GM19463 (cell line): ENCODE measurements at regions not wholly inside any gene's neighbourhood (a gene's known extent, or its start where the extent isn't known, plus 50 kb on each side); places are given as distances from the start of the nearest gene placed in this dataset.

Source experiments
- ATAC-seq: cut with Tn5 transposase; IDR thresholded peaks from one replicate; pipeline ENCODE4 v1.9.1; 2021; ENCODE audit warnings: mild to moderate bottlenecking, moderate library complexity; ENCODE audit not compliant: unreplicated experiment

DNA sequence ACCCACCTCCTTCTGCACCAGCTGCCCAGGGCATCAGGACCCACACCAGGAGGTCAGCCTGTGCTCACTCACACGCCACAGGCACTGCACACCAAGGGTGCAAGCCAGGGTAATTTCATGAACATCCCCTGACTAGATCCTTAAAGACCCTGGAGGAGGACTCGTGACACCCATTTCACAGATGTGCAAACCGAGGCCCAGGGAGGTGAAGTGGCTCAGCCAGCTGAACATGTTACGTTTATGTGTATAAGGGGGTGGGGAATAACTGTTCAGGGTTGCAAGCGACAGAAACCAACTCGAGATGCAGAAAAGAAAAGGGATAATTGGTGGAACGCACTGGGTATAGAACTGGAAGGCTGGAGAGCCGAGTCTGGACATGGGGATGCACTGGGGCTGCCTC lies 138.1 kb upstream of the FOXF1 start:
- ATAC-seq, result no peak

GRCh38 chr16:86373276-86373901 lies 136.9 kb upstream of the FOXF1 start:
- no peak for ATAC-seq

GRCh38 chr16:86374603-86375130 lies 135.7 kb upstream of the FOXF1 start:
- ATAC-seq, result no peak

DNA sequence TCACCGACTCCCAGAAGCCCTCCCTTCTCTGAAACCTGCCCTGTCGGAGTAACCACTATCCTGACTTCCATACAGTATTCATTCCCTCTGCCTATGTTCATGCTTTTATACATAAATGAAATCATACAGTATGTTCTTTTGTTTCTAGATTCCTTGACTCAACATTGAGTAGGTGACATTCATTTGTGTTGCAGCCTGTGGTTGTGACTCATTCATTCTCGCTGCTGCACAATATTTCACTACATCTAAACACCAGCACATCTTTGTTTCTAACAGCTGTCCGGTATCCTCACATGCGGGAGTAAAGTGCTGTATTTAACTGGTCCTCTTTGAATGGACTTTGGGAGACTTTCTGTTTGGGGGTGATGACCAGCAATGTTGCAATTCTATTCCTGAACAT lies 135.0 kb upstream of the FOXF1 start:
- no peak for ATAC-seq

DNA sequence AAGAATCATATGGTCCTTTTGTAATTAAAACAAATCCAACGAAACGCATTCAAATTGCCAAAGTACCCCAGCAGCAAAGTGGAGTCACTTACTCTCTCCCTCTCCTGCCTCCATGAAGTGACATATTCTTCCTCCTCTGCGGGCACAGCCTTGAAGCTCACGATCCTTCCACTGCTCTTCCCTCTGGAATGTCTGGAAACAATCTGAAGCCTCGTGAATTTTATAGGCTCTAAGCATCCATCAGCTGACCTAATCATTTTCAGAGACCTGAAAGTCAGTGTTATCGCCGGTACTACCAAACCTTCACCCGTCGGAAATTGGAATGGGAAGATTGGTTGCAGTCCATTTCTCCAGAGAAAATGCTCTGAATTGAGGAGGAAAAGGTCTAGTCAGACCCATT lies 134.5 kb upstream of the FOXF1 start:
- no peak for ATAC-seq

DNA sequence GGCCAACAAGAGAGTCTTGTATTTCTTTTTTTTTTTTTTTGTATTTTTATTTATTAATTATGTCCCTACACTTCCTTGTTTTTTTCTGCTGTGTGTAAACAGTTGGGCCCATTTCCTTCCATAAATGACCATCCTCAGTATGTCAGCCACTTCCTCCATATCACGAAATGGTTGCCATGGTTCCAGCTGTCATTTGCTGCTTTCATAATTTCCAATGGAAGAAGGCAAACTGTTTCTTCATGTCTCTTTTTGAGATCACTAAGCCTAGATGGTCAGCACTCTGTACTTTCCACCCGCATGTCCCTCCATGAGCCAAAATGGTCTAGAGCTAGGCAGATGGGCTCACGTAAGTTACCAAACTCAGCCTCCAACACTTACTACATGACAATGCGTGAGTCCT lies 133.5 kb upstream of the FOXF1 start:
- no peak for ATAC-seq

- ATAC-seq, result no peak
Observed at GRCh38 chr16:86377251-86378022, 132.9 kb upstream of the FOXF1 start.

DNA sequence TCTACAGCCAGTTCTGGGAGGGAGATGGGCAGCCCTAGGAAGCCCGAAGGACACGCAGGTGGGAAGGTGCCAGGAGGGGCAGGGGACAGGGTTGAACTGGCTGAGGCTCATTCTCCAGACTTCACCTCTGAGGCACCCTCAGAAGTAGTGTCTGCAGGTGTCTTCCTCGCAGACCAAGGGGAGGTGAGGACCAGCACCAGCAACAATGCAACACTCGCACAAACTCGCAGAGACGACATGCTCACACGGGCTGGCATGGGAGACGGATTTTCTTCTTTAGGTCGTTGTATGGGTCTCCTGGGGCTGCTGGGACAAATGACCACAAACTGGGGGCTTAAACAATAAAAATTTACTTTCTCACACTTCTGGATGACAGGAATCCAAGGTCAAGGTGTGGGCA lies 132.2 kb upstream of the FOXF1 start:
- ATAC-seq, result no peak

GRCh38 chr16:86378831-86379504 lies 131.4 kb upstream of the FOXF1 start:
- no peak for ATAC-seq

DNA sequence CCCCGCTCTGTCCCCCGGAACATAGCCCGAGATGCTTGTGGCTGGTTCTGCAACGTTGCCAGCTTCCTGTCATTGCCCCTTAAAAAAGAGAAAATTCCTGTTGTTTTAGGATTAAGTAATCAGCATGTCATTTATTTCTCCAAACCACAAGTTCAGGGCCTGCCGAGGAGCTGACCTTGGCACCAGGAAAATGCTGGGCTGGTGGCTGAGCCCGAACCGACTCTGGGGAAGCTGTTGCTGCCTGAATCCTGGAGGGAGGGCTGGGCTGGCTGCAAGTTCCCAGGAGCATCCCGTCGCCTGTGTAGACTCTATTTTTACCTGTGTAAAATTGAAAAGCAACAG lies 130.9 kb upstream of the FOXF1 start:
- no peak for ATAC-seq

- ATAC-seq, result no peak
Observed at GRCh38 chr16:86380030-86380429, 130.3 kb upstream of the FOXF1 start.

DNA sequence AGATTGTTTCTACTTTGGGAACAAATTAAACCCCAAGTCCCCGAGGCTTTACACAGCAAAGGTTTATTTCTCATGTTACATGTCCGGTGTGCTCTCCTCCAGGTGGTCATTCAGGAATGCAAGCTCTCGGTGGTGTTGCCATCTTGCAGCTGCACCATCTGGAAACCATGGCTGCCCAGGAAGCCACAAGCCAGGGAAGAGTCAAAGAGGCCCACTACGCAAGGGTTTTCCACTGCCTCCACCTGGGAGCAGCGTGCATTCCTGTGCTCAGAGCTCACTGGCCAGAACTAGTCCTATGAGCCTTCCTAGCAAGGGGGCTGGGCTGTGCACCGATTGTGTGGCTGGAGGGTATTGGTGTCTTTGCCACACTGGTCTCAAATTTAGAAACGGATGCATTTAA lies 128.8 kb upstream of the FOXF1 start:
- no peak for ATAC-seq

- ATAC-seq, result no peak
Observed at GRCh38 chr16:86382067-86382773, 128.1 kb upstream of the FOXF1 start.

DNA sequence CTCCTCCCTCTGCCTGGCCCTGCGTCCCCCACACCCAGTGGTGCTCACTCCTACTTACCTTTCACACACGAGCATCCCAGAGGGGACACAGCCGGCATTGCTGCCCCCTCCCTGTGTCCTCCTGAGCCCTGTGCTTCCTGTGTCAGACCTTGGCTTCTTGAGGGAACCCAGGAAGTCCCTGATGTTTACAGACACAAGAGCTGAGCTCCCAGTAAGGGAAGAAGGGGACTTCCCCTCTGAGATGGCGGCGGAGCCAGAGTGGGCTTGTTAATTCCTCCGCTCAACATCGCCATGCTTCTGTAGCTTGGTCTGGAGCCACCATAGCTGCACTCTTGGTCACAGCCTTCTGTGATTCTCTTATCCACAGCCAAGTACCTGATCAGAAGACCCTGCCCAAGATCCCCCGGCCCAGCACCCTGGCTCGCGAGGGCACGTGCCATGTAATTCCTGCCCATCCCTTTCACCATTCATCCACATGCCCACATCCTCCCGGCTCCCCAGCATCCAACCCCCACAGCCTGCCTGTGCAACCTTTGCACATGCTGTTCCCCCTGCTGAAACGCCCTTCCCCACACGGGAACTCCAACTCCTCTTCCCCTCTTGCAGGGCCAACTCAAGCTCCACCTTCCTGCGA lies 127.4 kb upstream of the FOXF1 start:
- no peak for ATAC-seq

- ATAC-seq, result no peak
Observed at GRCh38 chr16:86383488-86384262, 126.7 kb upstream of the FOXF1 start.

DNA sequence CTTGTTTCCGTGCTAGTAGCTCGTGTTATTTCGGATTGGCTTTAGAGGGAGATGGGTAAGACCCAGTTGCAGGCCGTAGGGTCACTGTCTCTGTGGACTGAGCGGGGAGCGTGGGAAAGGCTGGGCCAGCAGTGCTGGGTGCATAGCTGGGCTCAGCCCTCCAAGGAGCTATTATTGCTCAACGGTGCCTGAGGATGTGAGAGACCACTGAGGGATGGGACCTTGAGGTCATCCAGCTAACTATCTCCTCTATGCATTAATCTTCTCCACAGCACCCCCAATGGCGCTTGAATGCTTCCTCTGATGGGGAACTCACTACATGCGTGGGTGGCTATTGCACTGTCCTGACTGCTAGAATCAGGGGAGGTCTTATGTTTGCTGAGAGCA lies 126.1 kb upstream of the FOXF1 start:
- no peak for ATAC-seq

- ATAC-seq, result no peak
Observed at GRCh38 chr16:86384980-86385379, 125.3 kb upstream of the FOXF1 start.

GRCh38 chr16:86387468-86388440 lies 122.6 kb upstream of the FOXF1 start:
- no peak for ATAC-seq

DNA sequence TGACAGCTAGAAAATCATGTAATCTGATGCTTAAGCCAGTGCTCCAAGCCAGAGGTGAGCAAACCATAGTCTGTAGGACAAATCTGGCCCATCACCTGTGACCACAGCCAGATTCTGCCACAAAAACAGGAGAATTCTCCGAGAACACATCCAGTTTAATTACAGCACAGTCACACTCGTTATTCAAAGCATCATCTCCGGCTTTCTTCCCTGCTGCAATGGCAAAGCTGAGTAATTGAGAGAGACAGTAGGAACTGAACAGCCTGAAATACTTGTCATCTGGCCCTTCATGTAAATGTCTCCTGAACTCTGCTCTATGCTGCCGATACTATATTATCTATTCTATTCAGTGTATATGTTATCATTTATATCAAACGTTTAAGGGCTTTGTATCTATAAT lies 121.4 kb upstream of the FOXF1 start:
- no peak for ATAC-seq
